Caco-2 (cell line): ENCODE measurements at regions not wholly inside any gene's neighbourhood (a gene's known extent, or its start where the extent isn't known, plus 50 kb on each side); places are given as distances from the start of the nearest gene placed in this dataset.

Source experiments
- BruUV-seq: library from RNA; stranded (reverse); fragments of 400-500 nt; replicated peaks from 2 replicates; lab custom pipeline; 2021; lab: Mats Ljungman, UMichigan
- CTCF ChIA-PET: fragments of 300-600 bp; sonication (Branson Sonifier 250); formaldehyde crosslinking; loops from one replicate; lab custom pipeline; 2022; ENCODE audit warnings: antibody characterized with exemption; lab: Charles Lee
- POLR2A ChIA-PET: fragments of 300-600 bp; sonication (Branson Sonifier 250); formaldehyde crosslinking; loops from one replicate; lab custom pipeline; 2022; ENCODE audit warnings: antibody characterized with exemption; lab: Charles Lee
- DNase-seq, 2 experiments: peaks; one replicate each; pipeline versions ENCODE4 v3.0.0 to v3.0.0-alpha.2; 2020 to 2022
- H3K27me3 ChIP-seq: replicated peaks from 2 replicates; pipeline ENCODE4 v1.6.0; 2011; ENCODE audit warnings: low read length; ENCODE audit not compliant: control insufficient read depth, insufficient read depth
- H3K36me3 ChIP-seq: 2 replicates; pipeline ENCODE4 v1.5.1; 2011; ENCODE audit warnings: low read length; ENCODE audit not compliant: control insufficient read depth, insufficient read depth
- H3K4me1 ChIP-seq: fragments of 250-450 bp; sonication (Bioruptor Pico); 2 replicates; pipeline ENCODE4 v1.5.1; 2020; ENCODE audit warnings: mild to moderate bottlenecking
- H3K4me3 ChIP-seq: 2 replicates; pipeline ENCODE4 v1.5.1; 2011; ENCODE audit warnings: low read depth, mild to moderate bottlenecking, control low read depth, low read length
- H3K9me3 ChIP-seq: fragments of 250-450 bp; sonication (Bioruptor Pico); 2 replicates; pipeline ENCODE4 v1.5.1; 2020; ENCODE audit warnings: mild to moderate bottlenecking, moderate library complexity
- H3K27ac Mint-ChIP-seq: one replicate; pipeline ENCODE4 v1.8.0; 2022; ENCODE audit warnings: mixed read lengths; ENCODE audit not compliant: unreplicated experiment
- H3K27me3 Mint-ChIP-seq: one replicate; pipeline ENCODE4 v1.8.0; 2022; ENCODE audit warnings: mixed read lengths; ENCODE audit not compliant: insufficient read depth, unreplicated experiment
- H3K36me3 Mint-ChIP-seq: one replicate; pipeline ENCODE4 v1.8.0; 2022; ENCODE audit warnings: mild to moderate bottlenecking, mixed read lengths; ENCODE audit not compliant: insufficient read depth, unreplicated experiment
- H3K4me1 Mint-ChIP-seq: one replicate; pipeline ENCODE4 v1.8.0; 2022; ENCODE audit warnings: low read depth, mixed read lengths; ENCODE audit not compliant: unreplicated experiment
- H3K4me3 Mint-ChIP-seq: one replicate; pipeline ENCODE4 v1.8.0; 2022; ENCODE audit warnings: mild to moderate bottlenecking, moderate library complexity, mixed read lengths; ENCODE audit not compliant: unreplicated experiment
- H3K9me3 Mint-ChIP-seq: one replicate; pipeline ENCODE4 v1.8.0; 2022; ENCODE audit warnings: mixed read lengths; ENCODE audit not compliant: unreplicated experiment
- CTCF ChIP-seq, 2 experiments: fragments of 200-600 bp in 1 of 2; IDR thresholded peaks; 1 replicate in 1 of 2; 2 replicates in 1 of 2; pipeline versions ENCODE4 v1.5.1 to v1.8.0; 2011 to 2022; ENCODE audit warnings: antibody characterized with exemption in 1 of 2, control low read depth in 1 of 2, inconsistent platforms in 1 of 2, low read depth in 1 of 2, low read length in 1 of 2, mild to moderate bottlenecking in 1 of 2, moderate library complexity in 1 of 2; ENCODE audit not compliant: insufficient read depth in 1 of 2, severe bottlenecking in 1 of 2, unreplicated experiment in 1 of 2
- intact Hi-C: fragments of 100-400 bp; cut with micrococcal nuclease; formaldehyde crosslinking; loops from one replicate; pipeline ENCODE4 v1.10.0; 2022; ENCODE audit not compliant: unreplicated experiment

DNA sequence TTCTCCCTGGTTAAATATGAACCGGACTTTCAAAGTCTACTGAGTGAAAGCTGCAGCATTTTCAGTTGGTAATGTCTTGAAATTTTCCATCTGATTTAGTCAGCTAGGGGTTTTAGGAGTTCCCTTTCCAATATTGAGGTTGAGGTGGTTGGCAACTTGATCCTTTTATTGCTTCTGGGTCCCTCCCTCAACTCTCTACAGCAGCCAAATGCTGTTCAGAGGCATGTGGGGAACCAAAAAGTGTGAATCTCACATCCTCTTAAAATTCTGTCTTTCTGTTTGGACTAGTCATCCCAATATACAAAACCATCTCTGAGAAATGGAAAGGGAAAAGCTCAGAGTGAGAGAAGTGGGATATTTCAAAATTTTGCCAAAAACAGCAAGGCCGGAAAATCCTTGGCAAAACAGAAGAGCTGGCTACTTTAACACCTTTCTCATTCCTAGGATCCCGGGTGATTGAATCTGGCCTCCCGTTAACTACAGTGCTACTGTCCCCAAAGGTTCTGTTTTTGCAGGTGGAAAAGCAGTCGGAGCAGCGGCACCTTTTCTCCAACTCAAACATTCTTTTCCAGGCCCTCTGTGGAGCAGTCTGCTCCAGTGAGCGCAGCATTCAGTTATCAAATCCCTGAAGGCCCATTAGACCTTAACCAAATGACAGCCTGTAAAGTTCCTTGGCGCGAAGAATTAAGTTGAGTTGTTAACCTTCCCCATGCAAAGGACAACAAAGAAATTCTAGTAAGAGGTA, 345.9 kb upstream of the NUDT12 start:
- Histone ChIP-seq H3K4me3 (no peak overlapping the region), H3K4me1 (no peaks in the 10 kb centered on the region), H3K9me3 (no peaks in the 10 kb centered on the region), H3K27me3 (no peaks in the 10 kb centered on the region), H3K36me3 (no peaks in the 10 kb centered on the region)
- BruUV-seq, result no TSS peak
- no peak for TF ChIP-seq CTCF (IDR thresholded peaks at IDR 0.05; ENCODE audit: insufficient read depth in 1 of 2, low read depth in 1 of 2, low read length in 1 of 2, severe bottlenecking in 1 of 2, unreplicated experiment in 1 of 2)
- ChIA-PET POLR2A (no interaction called here), CTCF (no interaction called here)
- Mint-ChIP-seq H3K36me3 (no peaks in the 10 kb centered on the region), H3K4me3 (no peak overlapping the region), H3K9me3 (no peaks in the 10 kb centered on the region), H3K27ac (no peak overlapping the region), H3K27me3 (no peaks in the 10 kb centered on the region), H3K4me1 (no peaks in the 10 kb centered on the region)
- intact Hi-C loops, result no loop called here
- DNase-seq, result no peak

GRCh38 chr5:103907001-103907400, 344.4 kb upstream of the NUDT12 start:
- H3K27me3 Mint-ChIP-seq, result no peaks in the 10 kb centered on the region
- no peaks in the 10 kb centered on the region for H3K36me3 Mint-ChIP-seq
- H3K4me3 Mint-ChIP-seq, result no peak overlapping the region
- no peaks in the 10 kb centered on the region for H3K36me3 ChIP-seq
- no peaks in the 10 kb centered on the region for H3K9me3 ChIP-seq
- no peaks in the 10 kb centered on the region for H3K4me1 ChIP-seq
- H3K4me1 Mint-ChIP-seq, result no peaks in the 10 kb centered on the region
- no peak for TF ChIP-seq CTCF (IDR thresholded peaks at IDR 0.05; ENCODE audit: insufficient read depth in 1 of 2, low read depth in 1 of 2, low read length in 1 of 2, severe bottlenecking in 1 of 2, unreplicated experiment in 1 of 2)
- H3K9me3 Mint-ChIP-seq, result no peaks in the 10 kb centered on the region
- intact Hi-C loops, result no loop called here
- CTCF ChIA-PET, result no interaction called here
- no peaks in the 10 kb centered on the region for H3K27me3 ChIP-seq
- H3K4me3 ChIP-seq, result no peak overlapping the region
- DNase-seq, result no peak
- BruUV-seq, result no TSS peak
- POLR2A ChIA-PET, result no interaction called here
- H3K27ac Mint-ChIP-seq, result no peak overlapping the region

- Histone ChIP-seq H3K4me1 (no peaks in the 10 kb centered on the region), H3K4me3 (no peak overlapping the region), H3K36me3 (no peaks in the 10 kb centered on the region), H3K9me3 (no peaks in the 10 kb centered on the region), H3K27me3 (no peaks in the 10 kb centered on the region)
- Mint-ChIP-seq H3K4me3 (no peak overlapping the region), H3K9me3 (no peaks in the 10 kb centered on the region), H3K4me1 (no peaks in the 10 kb centered on the region), H3K27ac (no peak overlapping the region), H3K36me3 (no peaks in the 10 kb centered on the region), H3K27me3 (no peaks in the 10 kb centered on the region)
- DNase-seq, result no peak
- BruUV-seq, result no TSS peak
- intact Hi-C loops, result no loop called here
- POLR2A ChIA-PET, result no interaction called here
- TF ChIP-seq CTCF (IDR thresholded peaks at IDR 0.05; ENCODE audit: insufficient read depth in 1 of 2, low read depth in 1 of 2, low read length in 1 of 2, severe bottlenecking in 1 of 2, unreplicated experiment in 1 of 2), result no peak
- CTCF ChIA-PET, result no interaction called here
Measured at GRCh38 chr5:103904651-103905050, 342.1 kb upstream of the NUDT12 start.
